Tibial nerve (tissue), 4 donors: ENCODE measurements at regions not wholly inside any gene's neighbourhood (a gene's known extent, or its start where the extent isn't known, plus 50 kb on each side); places are given as distances from the start of the nearest gene placed in this dataset.

Experiments used
- CTCF ChIP-seq, 5 experiments: fragments of 200-600 bp in 3 of 5; fragments of 450-650 bp in 2 of 5; sonication (generic) in 3 of 5; IDR thresholded peaks; one replicate each; pipeline ENCODE4 v1.5.1; 2016 to 2019; ENCODE audit warnings: antibody characterized with exemption in 5 of 5, mild to moderate bottlenecking in 3 of 5, moderate library complexity in 2 of 5
- EP300 ChIP-seq, 2 donors: sonication (generic); formaldehyde crosslinking; IDR thresholded peaks; one replicate each; pipeline ENCODE4 v1.6.1; 2017; ENCODE audit warnings: antibody characterized with exemption in 2 of 2, mild to moderate bottlenecking in 1 of 2
- POLR2A ChIP-seq, 2 donors: fragments of 450-650 bp; IDR thresholded peaks; one replicate each; pipeline ENCODE4 v1.6.1; 2017; ENCODE audit warnings: antibody characterized with exemption in 2 of 2, mild to moderate bottlenecking in 2 of 2, moderate library complexity in 2 of 2

- no peak for TF ChIP-seq CTCF (IDR thresholded peaks at IDR 0.05)
- TF ChIP-seq EP300 (IDR thresholded peaks at IDR 0.05): no peak
- TF ChIP-seq POLR2A (IDR thresholded peaks at IDR 0.05): no peak
Measured at GRCh38 chr1:93732514-93732913, 50.9 kb upstream of the BCAR3 start.
